T-cell (primary cell): ENCODE measurements at regions not wholly inside any gene's neighbourhood (a gene's known extent, or its start where the extent isn't known, plus 50 kb on each side); places are given as distances from the start of the nearest gene placed in this dataset.

Experiments used
- ATAC-seq, 4 experiments: fragments of 200-7000 bp in 3 of 4; fragments of 150-1000 bp in 1 of 4; cut with Tn5 transposase; replicated peaks in 1 of 4; 1 replicate in 3 of 4; 2 replicates in 1 of 4; pipeline ENCODE4 v1.10.0; 2021; ENCODE audit warnings: moderate library complexity in 3 of 4, mild to moderate bottlenecking in 2 of 4, moderate number of reproducible peaks in 1 of 4
- CTCF ChIA-PET, 2 donors: fragments of 300-600 bp; sonication (Branson Sonifier 250); formaldehyde crosslinking; loops; one replicate each; lab custom pipeline; 2022; ENCODE audit warnings: antibody characterized with exemption in 2 of 2; lab: Charles Lee
- POLR2A ChIA-PET, 2 donors: fragments of 300-600 bp; sonication (Branson Sonifier 250); formaldehyde crosslinking; loops; one replicate each; lab custom pipeline; 2022; ENCODE audit warnings: antibody characterized with exemption in 2 of 2; lab: Charles Lee
- DNase-seq, 35 experiments: peaks; one replicate each; pipeline versions ENCODE4 v3.0.0 to v3.0.0-alpha.2; 2013 to 2023
- H3K27ac ChIP-seq: one replicate; pipeline ENCODE4 v1.5.1; 2013; ENCODE audit warnings: low read length
- H3K27me3 ChIP-seq, 2 experiments: replicated peaks in 1 of 2; 1 replicate in 1 of 2; 2 replicates in 1 of 2; pipeline versions ENCODE4 v1.6.1 to v1.7.0; 2013; ENCODE audit warnings: low read length in 1 of 2, mixed read lengths in 1 of 2; ENCODE audit not compliant: control insufficient read depth in 2 of 2, insufficient read depth in 2 of 2; ENCODE audit errors: extremely low read depth in 1 of 2
- H3K36me3 ChIP-seq, 2 donors: 1 replicate in 1 of 2; 2 replicates in 1 of 2; pipeline versions ENCODE4 v1.6.1 to v1.7.0; 2013; ENCODE audit warnings: low read length in 1 of 2; ENCODE audit not compliant: control insufficient read depth in 2 of 2, insufficient read depth in 1 of 2; ENCODE audit errors: extremely low read depth in 1 of 2
- H3K4me1 ChIP-seq, 2 experiments: 1 replicate in 1 of 2; 2 replicates in 1 of 2; pipeline versions ENCODE4 v1.6.1 to v1.7.0; 2013; ENCODE audit warnings: low read length in 2 of 2, mixed read lengths in 1 of 2; ENCODE audit not compliant: insufficient read depth in 2 of 2, control insufficient read depth in 1 of 2; ENCODE audit errors: extremely low read depth in 1 of 2
- H3K4me3 ChIP-seq, 2 donors: 1 replicate in 1 of 2; 2 replicates in 1 of 2; pipeline versions ENCODE4 v1.5.1 to v1.7.0; 2013; ENCODE audit warnings: mild to moderate bottlenecking in 2 of 2, low read length in 1 of 2, moderate library complexity in 1 of 2; ENCODE audit not compliant: control insufficient read depth in 1 of 2; ENCODE audit errors: extremely low read depth in 1 of 2
- H3K9me3 ChIP-seq: 2 replicates; pipeline ENCODE4 v1.7.0; 2013
- H3K27ac Mint-ChIP-seq, 2 donors: one replicate each; pipeline ENCODE4 v1.8.0; 2020 to 2021; ENCODE audit warnings: mild to moderate bottlenecking in 2 of 2, mixed read lengths in 2 of 2
- H3K27me3 Mint-ChIP-seq, 2 donors: one replicate each; pipeline ENCODE4 v1.8.0; 2021 to 2022; ENCODE audit warnings: mixed read lengths in 2 of 2
- H3K36me3 Mint-ChIP-seq: one replicate; pipeline ENCODE4 v1.8.0; 2021; ENCODE audit warnings: mixed read lengths
- H3K4me1 Mint-ChIP-seq, 3 donors: one replicate each; pipeline ENCODE4 v1.8.0; 2020 to 2022; ENCODE audit warnings: mixed read lengths in 3 of 3, mild to moderate bottlenecking in 1 of 3
- H3K4me3 Mint-ChIP-seq, 3 donors: one replicate each; pipeline ENCODE4 v1.8.0; 2020 to 2022; ENCODE audit warnings: mild to moderate bottlenecking in 3 of 3, mixed read lengths in 3 of 3, moderate library complexity in 3 of 3
- H3K9me3 Mint-ChIP-seq, 3 donors: one replicate each; pipeline ENCODE4 v1.8.0; 2020 to 2022; ENCODE audit warnings: mixed read lengths in 3 of 3
- WGBS: methylation state at CpG from one replicate; pipeline ENCODE4 v1.1.5; 2013; ENCODE audit warnings: missing lambda C conversion rate; ENCODE audit not compliant: insufficient coverage; 5-methylcytosine and 5-hydroxymethylcytosine counted together

- Mint-ChIP-seq H3K4me1 (no peaks in the 10 kb centered on the region), H3K9me3 (no peaks in the 10 kb centered on the region), H3K27ac (no peak overlapping the region), H3K4me3 (no peak overlapping the region), H3K36me3 (no peaks in the 10 kb centered on the region), H3K27me3 (peaks cover 0 to 7% of the 10 kb centered on the region in 2 donors)
- DNase-seq, result no peak
- WGBS, result no CpG with 5 or more reads among the region's 8 CpGs
- H3K4me1 ChIP-seq, result no peaks in the 10 kb centered on the region
- ChIA-PET CTCF (no interaction called here), POLR2A (no interaction called here)
- ATAC-seq, result no peak
- H3K36me3 ChIP-seq, result no peaks in the 10 kb centered on the region
- H3K27me3 ChIP-seq, result peaks cover 0 to 4% of the 10 kb centered on the region in 2 experiments
- H3K9me3 ChIP-seq, result no peaks in the 10 kb centered on the region
- no peak overlapping the region for H3K4me3 ChIP-seq
- no peak overlapping the region for H3K27ac ChIP-seq
These were observed 208.5 kb downstream of the FGF9 start for GRCh38 chr13:21879263-21879914.

DNA sequence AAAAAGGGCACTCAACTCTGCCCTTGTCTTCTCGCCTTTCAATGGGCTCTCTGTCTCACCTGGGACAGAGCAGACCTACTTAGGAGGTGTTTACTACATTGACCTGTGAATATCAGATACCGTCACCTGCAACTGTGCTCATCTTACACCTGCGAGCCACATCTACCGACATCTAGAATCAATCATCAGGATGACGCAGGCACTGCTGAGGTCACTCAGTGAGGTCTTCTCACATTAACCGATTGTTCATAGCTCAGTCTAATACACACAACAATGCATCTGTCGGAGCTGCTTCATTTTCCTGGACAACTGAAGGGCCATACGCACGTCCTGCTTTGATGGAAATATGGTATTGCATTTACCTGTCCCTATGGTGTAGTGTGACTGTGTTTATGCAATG lies 211.9 kb downstream of the FGF9 start:
- H3K4me3 ChIP-seq, result no peak overlapping the region
- no peaks in the 10 kb centered on the region for H3K36me3 ChIP-seq
- H3K4me1 Mint-ChIP-seq, result no peaks in the 10 kb centered on the region
- DNase-seq (no peak), ATAC-seq (no peak)
- no peaks in the 10 kb centered on the region for H3K36me3 Mint-ChIP-seq
- peaks cover 0 to 15% of the 10 kb centered on the region in 2 experiments for H3K27me3 ChIP-seq
- ChIA-PET CTCF (no interaction called here), POLR2A (no interaction called here)
- no peak overlapping the region for H3K27ac ChIP-seq
- H3K4me3 Mint-ChIP-seq, result no peak overlapping the region
- no peaks in the 10 kb centered on the region for H3K4me1 ChIP-seq
- H3K9me3 ChIP-seq, result no peaks in the 10 kb centered on the region
- H3K27me3 Mint-ChIP-seq, result peaks cover 3 to 16% of the 10 kb centered on the region in 2 donors
- H3K27ac Mint-ChIP-seq, result no peak overlapping the region
- 84% methylated on average over 8 of the region's 9 CpGs for WGBS
- H3K9me3 Mint-ChIP-seq, result no peaks in the 10 kb centered on the region

DNA sequence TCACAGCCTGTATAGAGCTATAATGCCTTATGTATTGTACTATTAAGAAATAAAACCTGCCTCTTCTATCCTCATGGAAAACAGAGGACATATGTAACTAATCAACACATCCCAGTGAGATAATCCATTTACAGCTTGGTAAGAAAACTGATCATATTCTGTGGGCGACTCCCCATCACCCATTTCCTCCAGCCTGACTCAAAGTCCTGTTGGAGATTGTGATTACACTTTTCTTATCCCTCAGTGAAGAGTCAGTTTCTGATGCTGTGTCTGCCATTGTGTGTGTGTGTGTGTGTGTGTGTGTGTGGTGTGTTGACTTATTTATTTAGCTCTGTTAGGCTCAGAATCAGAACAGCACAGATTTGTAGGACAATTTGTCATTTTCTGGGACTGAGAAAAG lies 212.8 kb downstream of the FGF9 start:
- Mint-ChIP-seq H3K9me3 (no peaks in the 10 kb centered on the region), H3K27me3 (peaks cover 3 to 16% of the 10 kb centered on the region in 2 donors), H3K36me3 (no peaks in the 10 kb centered on the region), H3K27ac (no peak overlapping the region), H3K4me3 (no peak overlapping the region), H3K4me1 (no peaks in the 10 kb centered on the region)
- Histone ChIP-seq H3K4me3 (no peak overlapping the region), H3K27ac (no peak overlapping the region), H3K36me3 (no peaks in the 10 kb centered on the region), H3K27me3 (peaks cover 0 to 13% of the 10 kb centered on the region in 2 experiments), H3K4me1 (no peaks in the 10 kb centered on the region), H3K9me3 (no peaks in the 10 kb centered on the region)
- CTCF ChIA-PET, result interaction anchor here in 1 of 2 donors (0.5 kb wide), 1 partner anchor 204 kb away, joined by 4 read pairs; no protein-coding TSS in a partner anchor
- ATAC-seq, result no peak
- POLR2A ChIA-PET, result no interaction called here
- no CpG with 5 or more reads among the region's 1 CpG for WGBS
- no peak for DNase-seq

DNA sequence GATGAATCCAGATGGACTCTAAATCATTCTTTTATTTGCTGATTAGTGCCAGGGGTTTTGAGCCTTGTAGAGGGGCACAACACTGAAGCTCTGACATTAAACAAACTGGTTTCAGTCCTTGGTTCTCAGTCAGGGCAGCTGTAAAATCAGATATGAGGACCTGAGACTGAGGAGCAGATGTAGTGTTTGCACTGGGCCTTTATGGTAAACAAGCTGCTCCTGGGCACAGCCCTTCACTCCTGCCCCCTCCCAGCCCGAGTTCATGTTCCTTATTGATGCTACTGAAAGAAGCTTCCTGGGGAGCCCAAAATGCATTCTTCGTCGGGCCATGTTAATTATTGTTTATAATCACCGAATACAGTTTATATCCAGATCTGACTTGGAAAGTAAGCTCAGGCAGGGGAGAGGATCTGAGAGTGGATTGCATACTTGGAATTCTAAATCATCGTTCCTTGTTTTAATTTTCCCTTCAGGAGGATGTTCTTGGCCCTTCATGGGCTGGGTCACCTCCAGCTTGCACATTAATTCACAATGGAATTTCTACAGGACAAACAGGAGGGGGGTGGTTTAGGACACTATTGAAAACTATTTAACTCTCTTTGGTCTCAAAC lies 213.5 kb downstream of the FGF9 start:
- Histone ChIP-seq H3K4me3 (no peak overlapping the region), H3K27ac (no peak overlapping the region), H3K36me3 (no peaks in the 10 kb centered on the region), H3K9me3 (no peaks in the 10 kb centered on the region), H3K4me1 (no peaks in the 10 kb centered on the region), H3K27me3 (peaks cover 0 to 11% of the 10 kb centered on the region in 2 experiments)
- CTCF ChIA-PET, result interaction anchor here in 1 of 2 donors (0.5 kb wide), 1 partner anchor 205 kb away, joined by 4 read pairs; no protein-coding TSS in a partner anchor
- H3K4me3 Mint-ChIP-seq, result no peak overlapping the region
- H3K4me1 Mint-ChIP-seq, result no peaks in the 10 kb centered on the region
- no peaks in the 10 kb centered on the region for H3K36me3 Mint-ChIP-seq
- H3K27me3 Mint-ChIP-seq, result peaks cover 3 to 16% of the 10 kb centered on the region in 2 donors
- ATAC-seq (no peak), DNase-seq (no peak)
- POLR2A ChIA-PET, result interaction anchor here in 1 of 2 donors (0.5 kb wide), 1 partner anchor 933 kb away, joined by 7 read pairs; no protein-coding TSS in a partner anchor
- no peaks in the 10 kb centered on the region for H3K9me3 Mint-ChIP-seq
- no peak overlapping the region for H3K27ac Mint-ChIP-seq
- 100% methylated on average over 3 of the region's 5 CpGs for WGBS

- no peak overlapping the region for H3K4me3 Mint-ChIP-seq
- no peak overlapping the region for H3K27ac ChIP-seq
- H3K27me3 Mint-ChIP-seq, result peaks cover 3 to 16% of the 10 kb centered on the region in 2 donors
- peaks cover 0 to 11% of the 10 kb centered on the region in 2 experiments for H3K27me3 ChIP-seq
- no peaks in the 10 kb centered on the region for H3K36me3 Mint-ChIP-seq
- H3K4me1 Mint-ChIP-seq, result no peaks in the 10 kb centered on the region
- ChIA-PET CTCF (no interaction called here), POLR2A (interaction anchor here in 1 of 2 donors (0.5 kb wide), 1 partner anchor 932 kb away, joined by 7 read pairs; no protein-coding TSS in a partner anchor)
- ATAC-seq, result no peak
- H3K9me3 ChIP-seq, result peaks cover 2% of the 10 kb centered on the region
- no peak for DNase-seq
- no peak overlapping the region for H3K4me3 ChIP-seq
- no peaks in the 10 kb centered on the region for H3K36me3 ChIP-seq
- WGBS, result 61% methylated on average over 5 of the region's 9 CpGs
- H3K27ac Mint-ChIP-seq, result no peak overlapping the region
- H3K4me1 ChIP-seq, result no peaks in the 10 kb centered on the region
- H3K9me3 Mint-ChIP-seq, result no peaks in the 10 kb centered on the region
These were observed 214.2 kb downstream of the FGF9 start for GRCh38 chr13:21884965-21885567.

DNA sequence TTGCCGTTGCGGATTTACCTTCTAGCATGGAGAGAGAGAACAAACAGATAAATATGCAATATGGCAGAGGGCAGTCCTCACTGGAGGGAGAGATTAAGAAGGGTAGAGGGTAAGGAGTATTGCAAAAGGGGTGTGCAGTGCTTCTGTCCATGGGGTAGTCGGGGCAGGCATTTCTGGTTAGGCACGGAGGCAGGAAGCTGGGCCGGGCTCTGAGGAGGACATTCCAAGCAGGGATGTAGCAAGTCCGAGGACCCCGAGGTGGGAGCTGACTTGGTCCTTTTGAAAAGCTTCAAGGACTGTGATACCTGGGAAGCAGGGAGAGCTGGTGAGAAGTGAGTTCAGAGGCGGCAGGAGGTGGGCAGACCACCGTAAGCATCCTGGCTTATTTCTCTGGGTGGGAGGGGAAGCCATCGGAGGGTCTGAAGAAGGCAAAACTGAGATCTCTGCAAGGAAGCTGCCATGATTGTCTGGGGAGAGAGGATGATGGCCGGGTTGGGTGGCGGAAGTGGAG lies 214.9 kb downstream of the FGF9 start:
- Mint-ChIP-seq H3K4me1 (no peaks in the 10 kb centered on the region), H3K9me3 (no peaks in the 10 kb centered on the region), H3K27me3 (peaks cover 3 to 16% of the 10 kb centered on the region in 2 donors), H3K27ac (no peak overlapping the region), H3K4me3 (no peak overlapping the region), H3K36me3 (no peaks in the 10 kb centered on the region)
- no peak for DNase-seq
- WGBS, result 91% methylated on average over 12 of the region's 12 CpGs
- H3K27ac ChIP-seq, result no peak overlapping the region
- H3K9me3 ChIP-seq, result peaks cover 2% of the 10 kb centered on the region
- ChIA-PET POLR2A (no interaction called here), CTCF (no interaction called here)
- H3K36me3 ChIP-seq, result no peaks in the 10 kb centered on the region
- ATAC-seq, result no peak
- H3K4me3 ChIP-seq, result no peak overlapping the region
- H3K4me1 ChIP-seq, result no peaks in the 10 kb centered on the region
- peaks cover 0 to 11% of the 10 kb centered on the region in 2 experiments for H3K27me3 ChIP-seq
